K562 (cell line): ENCODE measurements at regions not wholly inside any gene's neighbourhood (a gene's known extent, or its start where the extent isn't known, plus 50 kb on each side); places are given as distances from the start of the nearest gene placed in this dataset.

Source experiments
- BACH1 ChIP-seq: fragments of 200-800 bp; sonication (Bioruptor generic); IDR thresholded peaks from 2 replicates; pipeline ENCODE4 v1.6.1; 2016; ENCODE audit warnings: missing genetic modification characterization, missing compliant biosample characterization
- BHLHE40 ChIP-seq: IDR thresholded peaks from 2 replicates; pipeline ENCODE4 v1.6.1; 2011; ENCODE audit warnings: low read length, improper control_type of control experiment
- FOXJ2 ChIP-seq: fragments of 200-800 bp; sonication (Bioruptor generic); IDR thresholded peaks from 2 replicates; pipeline ENCODE4 v1.6.1; 2016; ENCODE audit warnings: missing genetic modification characterization, missing compliant biosample characterization
- HNRNPK ChIP-seq: fragments of 200-400 bp; formaldehyde crosslinking; IDR thresholded peaks from one replicate; pipeline ENCODE4 v1.6.1; 2018; ENCODE audit warnings: mild to moderate bottlenecking, low read depth, low read length; ENCODE audit not compliant: poor library complexity, severe bottlenecking
- LCOR ChIP-seq: sonication (generic); formaldehyde crosslinking; IDR thresholded peaks from 2 replicates; pipeline ENCODE4 v1.8.0; 2022; ENCODE audit warnings: mild to moderate bottlenecking, missing genetic modification reagents
- MAFG ChIP-seq: fragments of 450-650 bp; conservative IDR thresholded peaks from 2 replicates; pipeline ENCODE4 v1.6.1; 2016; ENCODE audit warnings: missing genetic modification characterization, missing compliant biosample characterization
- NFE2 ChIP-seq: IDR thresholded peaks from 2 replicates; pipeline ENCODE4 v1.6.1; 2014; ENCODE audit warnings: antibody characterized with exemption, low read depth
- PML ChIP-seq: IDR thresholded peaks from 2 replicates; pipeline ENCODE4 v1.6.1; 2012; ENCODE audit warnings: low read length, inconsistent platforms
- RBM25 ChIP-seq: fragments of 200-400 bp; formaldehyde crosslinking; IDR thresholded peaks from 2 replicates; pipeline ENCODE4 v1.6.1; 2018; ENCODE audit warnings: low read length, low read depth, moderate library complexity; ENCODE audit not compliant: severe bottlenecking
- SMARCC2 ChIP-seq: fragments of 450-650 bp; IDR thresholded peaks from 2 replicates; pipeline ENCODE4 v1.6.1; 2017; ENCODE audit warnings: antibody characterized with exemption, moderate library complexity, mild to moderate bottlenecking, low read depth
- SRSF3 ChIP-seq: fragments of 200-400 bp; formaldehyde crosslinking; IDR thresholded peaks from 2 replicates; pipeline ENCODE4 v1.6.1; 2016; ENCODE audit warnings: mild to moderate bottlenecking, low read length, moderate library complexity; ENCODE audit not compliant: insufficient read depth
- ZNF354B ChIP-seq: fragments of 250-450 bp; sonication (Bioruptor Pico); IDR thresholded peaks from 2 replicates; pipeline ENCODE4 v1.4.0; 2020
- ZNF644 ChIP-seq: fragments of 200-800 bp; sonication (Bioruptor generic); IDR thresholded peaks from 2 replicates; pipeline ENCODE4 v1.6.1; 2016; ENCODE audit warnings: low read depth, missing genetic modification characterization, missing compliant biosample characterization
- ZZZ3 ChIP-seq: fragments of 450-650 bp; IDR thresholded peaks from 2 replicates; pipeline ENCODE4 v1.6.1; 2016; ENCODE audit warnings: antibody characterized with exemption, mild to moderate bottlenecking, moderate library complexity
- TF ChIP-seq, protein P1 (sequence below): fragments of 450-650 bp; IDR thresholded peaks from 2 replicates; pipeline ENCODE4 v1.6.1; 2016; ENCODE audit warnings: missing biosample characterization, missing genetic modification characterization
- TF ChIP-seq, protein P2 (sequence below): fragments of 450-650 bp; formaldehyde crosslinking; IDR thresholded peaks from 2 replicates; pipeline ENCODE4 v1.4.0; 2020; ENCODE audit warnings: mild to moderate bottlenecking, moderate library complexity
- TF ChIP-seq, protein P3 (sequence below): fragments of 450-650 bp; IDR thresholded peaks from 2 replicates; pipeline ENCODE4 v1.6.1; 2016; ENCODE audit warnings: low read depth

DNA sequence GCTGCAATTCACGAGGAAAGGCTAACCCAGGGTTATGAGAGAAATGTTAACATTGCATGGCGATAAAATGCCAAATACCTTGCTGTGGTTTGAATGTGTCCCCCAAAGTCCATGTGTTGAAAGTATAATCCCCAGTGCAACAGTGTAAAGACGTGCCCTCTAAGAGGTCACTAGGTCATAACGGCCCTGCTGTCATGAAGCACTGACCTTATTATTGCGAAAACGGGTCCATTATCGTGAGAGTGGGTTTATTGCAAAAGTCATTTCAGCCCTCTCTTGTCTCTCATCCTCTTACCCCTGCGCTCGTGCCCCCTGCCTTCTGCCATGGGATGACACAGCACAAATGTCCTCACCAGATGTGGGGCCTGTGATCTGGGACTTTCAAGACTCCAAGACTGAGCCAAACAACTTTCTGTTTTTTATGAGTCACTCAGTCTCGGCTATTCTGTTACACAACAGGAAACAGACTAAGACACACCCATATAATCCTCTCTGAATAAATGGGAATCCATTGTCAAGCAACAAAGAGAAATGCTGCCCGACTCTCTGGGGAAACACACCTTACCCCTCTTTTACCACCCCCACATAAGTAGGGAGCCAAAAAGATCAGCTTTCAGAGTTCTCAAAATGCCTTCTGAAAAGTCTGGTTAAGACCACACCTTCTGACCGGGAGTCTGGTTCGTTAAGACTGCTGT lies 73.1 kb upstream of the UCN3 start (continued):
- no peak for TF ChIP-seq SRSF3
- TF ChIP-seq ZNF644 (tag) = peak; percentile 75
- TF ChIP-seq ZZZ3 = no peak
- peak; percentile 92 for TF ChIP-seq NFE2
- peak; percentile 27; the same call in 1 of the 2 replicates for TF ChIP-seq BHLHE40
- no peak for TF ChIP-seq FOXJ2
- TF ChIP-seq RBM25 = no peak
- TF ChIP-seq PML = no peak
- TF ChIP-seq BACH1 (tag) = peak; percentile 69; the same call in 1 of the 2 replicates
- 0 out of 2 replicates have a peak, but pooled peaks have one; percentile 47 for TF ChIP-seq SMARCC2
- peak; percentile 97 for TF ChIP-seq MAFG (tag)
- TF ChIP-seq, protein P1, sequence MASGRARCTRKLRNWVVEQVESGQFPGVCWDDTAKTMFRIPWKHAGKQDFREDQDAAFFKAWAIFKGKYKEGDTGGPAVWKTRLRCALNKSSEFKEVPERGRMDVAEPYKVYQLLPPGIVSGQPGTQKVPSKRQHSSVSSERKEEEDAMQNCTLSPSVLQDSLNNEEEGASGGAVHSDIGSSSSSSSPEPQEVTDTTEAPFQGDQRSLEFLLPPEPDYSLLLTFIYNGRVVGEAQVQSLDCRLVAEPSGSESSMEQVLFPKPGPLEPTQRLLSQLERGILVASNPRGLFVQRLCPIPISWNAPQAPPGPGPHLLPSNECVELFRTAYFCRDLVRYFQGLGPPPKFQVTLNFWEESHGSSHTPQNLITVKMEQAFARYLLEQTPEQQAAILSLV (tag) = peak; percentile 67; the same call in 1 of the 2 replicates
- TF ChIP-seq HNRNPK = no peak
- no peak for TF ChIP-seq ZNF354B
- TF ChIP-seq, protein P2, sequence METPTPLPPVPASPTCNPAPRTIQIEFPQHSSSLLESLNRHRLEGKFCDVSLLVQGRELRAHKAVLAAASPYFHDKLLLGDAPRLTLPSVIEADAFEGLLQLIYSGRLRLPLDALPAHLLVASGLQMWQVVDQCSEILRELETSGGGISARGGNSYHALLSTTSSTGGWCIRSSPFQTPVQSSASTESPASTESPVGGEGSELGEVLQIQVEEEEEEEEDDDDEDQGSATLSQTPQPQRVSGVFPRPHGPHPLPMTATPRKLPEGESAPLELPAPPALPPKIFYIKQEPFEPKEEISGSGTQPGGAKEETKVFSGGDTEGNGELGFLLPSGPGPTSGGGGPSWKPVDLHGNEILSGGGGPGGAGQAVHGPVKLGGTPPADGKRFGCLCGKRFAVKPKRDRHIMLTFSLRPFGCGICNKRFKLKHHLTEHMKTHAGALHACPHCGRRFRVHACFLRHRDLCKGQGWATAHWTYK (CRISPR knock-in tag) = peak; percentile 63; the same call in 1 of the 2 replicates
- TF ChIP-seq, protein P3, sequence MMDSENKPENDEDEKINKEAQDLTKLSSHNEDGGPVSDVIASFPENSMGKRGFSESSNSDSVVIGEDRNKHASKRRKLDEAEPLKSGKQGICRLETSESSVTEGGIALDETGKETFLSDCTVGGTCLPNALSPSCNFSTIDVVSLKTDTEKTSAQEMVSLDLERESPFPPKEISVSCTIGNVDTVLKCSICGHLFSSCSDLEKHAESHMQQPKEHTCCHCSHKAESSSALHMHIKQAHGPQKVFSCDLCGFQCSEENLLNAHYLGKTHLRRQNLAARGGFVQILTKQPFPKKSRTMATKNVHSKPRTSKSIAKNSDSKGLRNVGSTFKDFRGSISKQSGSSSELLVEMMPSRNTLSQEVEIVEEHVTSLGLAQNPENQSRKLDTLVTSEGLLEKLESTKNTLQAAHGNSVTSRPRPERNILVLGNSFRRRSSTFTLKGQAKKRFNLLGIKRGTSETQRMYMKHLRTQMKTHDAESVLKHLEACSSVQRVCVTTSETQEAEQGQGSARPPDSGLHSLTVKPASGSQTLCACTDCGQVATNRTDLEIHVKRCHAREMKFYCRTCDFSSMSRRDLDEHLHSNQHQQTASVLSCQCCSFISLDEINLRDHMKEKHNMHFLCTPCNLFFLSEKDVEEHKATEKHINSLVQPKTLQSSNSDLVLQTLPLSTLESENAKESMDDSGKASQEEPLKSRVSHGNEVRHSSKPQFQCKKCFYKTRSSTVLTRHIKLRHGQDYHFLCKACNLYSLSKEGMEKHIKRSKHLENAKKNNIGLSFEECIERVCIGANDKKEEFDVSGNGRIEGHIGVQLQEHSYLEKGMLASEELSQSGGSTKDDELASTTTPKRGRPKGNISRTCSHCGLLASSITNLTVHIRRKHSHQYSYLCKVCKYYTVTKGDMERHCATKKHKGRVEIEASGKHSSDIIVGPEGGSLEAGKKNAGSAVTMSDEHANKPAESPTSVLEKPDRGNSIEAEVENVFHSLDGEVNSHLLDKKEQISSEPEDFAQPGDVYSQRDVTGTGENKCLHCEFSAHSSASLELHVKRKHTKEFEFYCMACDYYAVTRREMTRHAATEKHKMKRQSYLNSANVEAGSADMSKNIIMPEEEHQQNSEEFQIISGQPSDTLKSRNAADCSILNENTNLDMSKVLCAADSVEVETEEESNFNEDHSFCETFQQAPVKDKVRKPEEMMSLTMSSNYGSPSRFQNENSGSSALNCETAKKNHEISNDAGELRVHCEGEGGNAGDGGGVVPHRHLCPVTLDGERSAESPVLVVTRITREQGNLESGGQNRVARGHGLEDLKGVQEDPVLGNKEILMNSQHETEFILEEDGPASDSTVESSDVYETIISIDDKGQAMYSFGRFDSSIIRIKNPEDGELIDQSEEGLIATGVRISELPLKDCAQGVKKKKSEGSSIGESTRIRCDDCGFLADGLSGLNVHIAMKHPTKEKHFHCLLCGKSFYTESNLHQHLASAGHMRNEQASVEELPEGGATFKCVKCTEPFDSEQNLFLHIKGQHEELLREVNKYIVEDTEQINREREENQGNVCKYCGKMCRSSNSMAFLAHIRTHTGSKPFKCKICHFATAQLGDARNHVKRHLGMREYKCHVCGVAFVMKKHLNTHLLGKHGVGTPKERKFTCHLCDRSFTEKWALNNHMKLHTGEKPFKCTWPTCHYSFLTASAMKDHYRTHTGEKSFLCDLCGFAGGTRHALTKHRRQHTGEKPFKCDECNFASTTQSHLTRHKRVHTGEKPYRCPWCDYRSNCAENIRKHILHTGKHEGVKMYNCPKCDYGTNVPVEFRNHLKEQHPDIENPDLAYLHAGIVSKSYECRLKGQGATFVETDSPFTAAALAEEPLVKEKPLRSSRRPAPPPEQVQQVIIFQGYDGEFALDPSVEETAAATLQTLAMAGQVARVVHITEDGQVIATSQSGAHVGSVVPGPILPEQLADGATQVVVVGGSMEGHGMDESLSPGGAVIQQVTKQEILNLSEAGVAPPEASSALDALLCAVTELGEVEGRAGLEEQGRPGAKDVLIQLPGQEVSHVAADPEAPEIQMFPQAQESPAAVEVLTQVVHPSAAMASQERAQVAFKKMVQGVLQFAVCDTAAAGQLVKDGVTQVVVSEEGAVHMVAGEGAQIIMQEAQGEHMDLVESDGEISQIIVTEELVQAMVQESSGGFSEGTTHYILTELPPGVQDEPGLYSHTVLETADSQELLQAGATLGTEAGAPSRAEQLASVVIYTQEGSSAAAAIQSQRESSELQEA = no peak
- no peak for TF ChIP-seq LCOR (CRISPR knock-in tag)
